GM12878 (cell line): ENCODE measurements at regions not wholly inside any gene's neighbourhood (a gene's known extent, or its start where the extent isn't known, plus 50 kb on each side); places are given as distances from the start of the nearest gene placed in this dataset.

Experiments
- BCL3 ChIP-seq: IDR thresholded peaks from 2 replicates; pipeline ENCODE4 v1.6.1; 2011; ENCODE audit warnings: borderline replicate concordance, low read depth, mild to moderate bottlenecking, moderate library complexity, low read length; ENCODE audit not compliant: insufficient read depth, poor library complexity, severe bottlenecking
- CTCF ChIP-seq, 3 experiments: IDR thresholded peaks in 2 of 3; conservative IDR thresholded peaks in 1 of 3; 2 replicates each; pipeline ENCODE4 v1.5.1; 2011; ENCODE audit warnings: low read depth in 3 of 3, low read length in 3 of 3, mild to moderate bottlenecking in 3 of 3, control low read depth in 2 of 3, moderate library complexity in 2 of 3, inconsistent platforms in 1 of 3, mixed read lengths in 1 of 3; ENCODE audit not compliant: control insufficient read depth in 2 of 3, insufficient read depth in 1 of 3; ENCODE audit errors: extremely low read depth in 1 of 3
- EZH2 ChIP-seq: IDR thresholded peaks from 2 replicates; pipeline ENCODE4 v1.6.1; 2012; ENCODE audit warnings: low read depth, mild to moderate bottlenecking, control low read depth, inconsistent platforms, low read length, borderline replicate concordance; ENCODE audit not compliant: control insufficient read depth
- FOS ChIP-seq: IDR thresholded peaks from 3 replicates; pipeline ENCODE4 v1.6.1; 2011; ENCODE audit warnings: borderline replicate concordance; ENCODE audit not compliant: insufficient read length; ENCODE audit errors: extremely low read depth
- POLR2A ChIP-seq: IDR thresholded peaks from 2 replicates; pipeline ENCODE4 v1.6.1; 2011; ENCODE audit warnings: low read depth, mild to moderate bottlenecking, low read length
- REST ChIP-seq: IDR thresholded peaks from 2 replicates; pipeline ENCODE4 v1.6.1; 2012; ENCODE audit warnings: mild to moderate bottlenecking, low read depth, low read length
- STAT3 ChIP-seq: IDR thresholded peaks from 2 replicates; pipeline ENCODE4 v1.6.1; 2011; ENCODE audit warnings: low read depth, low read length, improper control_type of control experiment
- TAF1 ChIP-seq: IDR thresholded peaks from 2 replicates; pipeline ENCODE4 v1.6.1; 2011; ENCODE audit warnings: mild to moderate bottlenecking, low read depth, low read length, borderline replicate concordance
- TCF12 ChIP-seq: IDR thresholded peaks from 2 replicates; pipeline ENCODE4 v1.6.1; 2011; ENCODE audit warnings: low read depth, mild to moderate bottlenecking, low read length
- YY1 ChIP-seq: IDR thresholded peaks from 2 replicates; pipeline ENCODE4 v1.6.1; 2011; ENCODE audit warnings: low read depth, mild to moderate bottlenecking, low read length
- ZNF217 ChIP-seq: fragments of 450-650 bp; IDR thresholded peaks from 2 replicates; pipeline ENCODE4 v1.6.1; 2017; ENCODE audit warnings: antibody characterized with exemption, mild to moderate bottlenecking

- TF ChIP-seq CTCF (IDR thresholded peaks at IDR 0.05 in 2 of 3, conservative IDR thresholded peaks at IDR 0.05 in 1 of 3; ENCODE audit: control insufficient read depth in 2 of 3, extremely low read depth in 1 of 3, insufficient read depth in 1 of 3, low read depth in 3 of 3, low read length in 3 of 3) (no peak), ZNF217 (no peak), BCL3 (no peak), YY1 (no peak), TAF1 (no peak), STAT3 (no peak), TCF12 (no peak), POLR2A (no peak), EZH2 (no peak), FOS (no peak), REST (no peak)
These were observed 83.1 kb upstream of the CNTNAP4 start for GRCh38 chr16:76193906-76194615.
